ENCODE measurements at regions not wholly inside any gene's neighbourhood (a gene's known extent, or its start where the extent isn't known, plus 50 kb on each side); places are given as distances from the start of the nearest gene placed in this dataset.
"Not testable (repeated sequence)": the region's sequence is repeated elsewhere in the genome, so short reads cannot be mapped to it uniquely, and the experiment has no call there.

- not testable (repeated sequence) for H3K4me3 ChIP-seq (ENCODE audit: low read length); DNase-seq (ENCODE audit: low read depth)
These were observed 56.4 kb upstream of the LRPAP1 start for GRCh38 chr4:3588517-3589194.

- DNase-seq (ENCODE audit: low read depth); H3K4me3 ChIP-seq (ENCODE audit: low read length): not testable (repeated sequence)
These were observed 54.4 kb upstream of the LRPAP1 start for GRCh38 chr4:3586596-3586995.

- not testable (repeated sequence) for H3K4me3 ChIP-seq (ENCODE audit: low read length); DNase-seq (ENCODE audit: low read depth)
These were observed 53.3 kb upstream of the LRPAP1 start for GRCh38 chr4:3585567-3585966.

- TF ChIP-seq CTCF (conservative IDR thresholded peaks at IDR 0.05; ENCODE audit: low read length) = no peak
- no peak for DNase-seq (ENCODE audit: low read depth)
- no peak overlapping the region for H3K4me3 ChIP-seq (ENCODE audit: low read length)
These were observed 49.9 kb upstream of the LRPAP1 start for GRCh38 chr4:3582091-3582475.
